Astrocyte (in vitro differentiated cells and primary cell): ENCODE measurements at regions not wholly inside any gene's neighbourhood (a gene's known extent, or its start where the extent isn't known, plus 50 kb on each side); places are given as distances from the start of the nearest gene placed in this dataset.

Experiments
- DNase-seq: peaks from one replicate; pipeline ENCODE4 v3.0.0-alpha.2; 2010; ENCODE audit warnings: low read depth
- FAIRE-seq: peaks from 2 replicates; lab custom pipeline; 2011; peaks lifted over from hg19 to GRCh38; lab: Jason Lieb, UNC
- H2AFZ ChIP-seq: 2 replicates; pipeline ENCODE4 v1.6.0; 2012; ENCODE audit warnings: low read depth, low read length, inconsistent platforms
- H3K27ac ChIP-seq: 2 replicates; pipeline ENCODE4 v1.5.1; 2011; ENCODE audit warnings: low read depth, low read length, inconsistent platforms
- H3K27me3 ChIP-seq: 2 replicates; pipeline ENCODE4 v1.6.0; 2011; ENCODE audit warnings: low read length, inconsistent platforms; ENCODE audit not compliant: insufficient read depth
- H3K36me3 ChIP-seq: 2 replicates; pipeline ENCODE4 v1.5.1; 2011; ENCODE audit warnings: low read length, inconsistent platforms; ENCODE audit not compliant: insufficient read depth
- H3K4me1 ChIP-seq: 2 replicates; pipeline ENCODE4 v1.5.1; 2011; ENCODE audit warnings: low read length, inconsistent platforms; ENCODE audit not compliant: insufficient read depth
- H3K4me2 ChIP-seq: 2 replicates; pipeline ENCODE4 v1.6.0; 2012; ENCODE audit warnings: low read length, inconsistent platforms
- H3K4me3 ChIP-seq: 2 replicates; pipeline ENCODE4 v1.5.1; 2011; ENCODE audit warnings: low read depth, mild to moderate bottlenecking, low read length, inconsistent platforms; ENCODE audit not compliant: insufficient read depth
- H3K79me2 ChIP-seq: 2 replicates; pipeline ENCODE4 v1.6.0; 2012; ENCODE audit warnings: mild to moderate bottlenecking, low read length, inconsistent platforms; ENCODE audit not compliant: insufficient read depth
- H3K9ac ChIP-seq: 2 replicates; pipeline ENCODE4 v1.6.0; 2012; ENCODE audit warnings: mild to moderate bottlenecking, low read length, inconsistent platforms
- H3K9me3 ChIP-seq: 2 replicates; pipeline ENCODE4 v1.5.1; 2012; ENCODE audit warnings: low read depth, mild to moderate bottlenecking, low read length, inconsistent platforms; ENCODE audit not compliant: insufficient read depth
- H4K20me1 ChIP-seq: 2 replicates; pipeline ENCODE4 v1.6.0; 2012; ENCODE audit warnings: low read length, inconsistent platforms; ENCODE audit not compliant: insufficient read depth
- H3K27ac Mint-ChIP-seq: one replicate; pipeline ENCODE4 v1.8.0; 2021; ENCODE audit warnings: mild to moderate bottlenecking, mixed read lengths; ENCODE audit not compliant: unreplicated experiment
- H3K27me3 Mint-ChIP-seq: one replicate; pipeline ENCODE4 v1.8.0; 2021; ENCODE audit warnings: low read depth, mixed read lengths; ENCODE audit not compliant: unreplicated experiment
- H3K36me3 Mint-ChIP-seq: one replicate; pipeline ENCODE4 v1.8.0; 2021; ENCODE audit warnings: low read depth, mixed read lengths; ENCODE audit not compliant: unreplicated experiment
- H3K4me1 Mint-ChIP-seq: one replicate; pipeline ENCODE4 v1.8.0; 2021; ENCODE audit warnings: low read depth, mixed read lengths; ENCODE audit not compliant: unreplicated experiment
- H3K4me3 Mint-ChIP-seq: one replicate; pipeline ENCODE4 v1.8.0; 2021; ENCODE audit warnings: mild to moderate bottlenecking, moderate library complexity, mixed read lengths; ENCODE audit not compliant: unreplicated experiment
- H3K9me3 Mint-ChIP-seq: one replicate; pipeline ENCODE4 v1.8.0; 2021; ENCODE audit warnings: mild to moderate bottlenecking, mixed read lengths; ENCODE audit not compliant: unreplicated experiment
- CTCF ChIP-seq: IDR thresholded peaks from 2 replicates; pipeline ENCODE4 v1.5.1; 2011; ENCODE audit warnings: low read depth, mild to moderate bottlenecking, inconsistent platforms, low read length, moderate library complexity; ENCODE audit not compliant: insufficient read depth
- EZH2 ChIP-seq: IDR thresholded peaks from 2 replicates; pipeline ENCODE4 v1.6.1; 2012; ENCODE audit warnings: mild to moderate bottlenecking, low read length, inconsistent platforms; ENCODE audit not compliant: insufficient read depth

- Histone ChIP-seq H3K9ac (no peak overlapping the region), H2AFZ (no peak overlapping the region), H3K27ac (no peak overlapping the region), H3K27me3 (peaks cover 2% of the 10 kb centered on the region), H3K9me3 (no peaks in the 10 kb centered on the region), H3K4me1 (no peaks in the 10 kb centered on the region), H4K20me1 (no peaks in the 10 kb centered on the region), H3K4me3 (no peak overlapping the region), H3K4me2 (no peak overlapping the region), H3K79me2 (no peaks in the 10 kb centered on the region), H3K36me3 (no peaks in the 10 kb centered on the region)
- FAIRE-seq (no peak), DNase-seq (peak; percentile 9)
- Mint-ChIP-seq H3K4me3 (no peak overlapping the region), H3K27ac (no peak overlapping the region), H3K27me3 (peaks cover 10% of the 10 kb centered on the region), H3K9me3 (no peaks in the 10 kb centered on the region), H3K4me1 (no peaks in the 10 kb centered on the region), H3K36me3 (no peaks in the 10 kb centered on the region)
- TF ChIP-seq CTCF: no peak
- no peak for TF ChIP-seq EZH2
Measured at GRCh38 chr2:139142252-139142880, 362.2 kb upstream of the NXPH2 start.

GRCh38 chr2:139124271-139124670 lies 344.1 kb upstream of the NXPH2 start:
- H3K4me1 Mint-ChIP-seq: peaks cover 30% of the 10 kb centered on the region
- no peaks in the 10 kb centered on the region for H3K27me3 Mint-ChIP-seq
- Histone ChIP-seq H3K4me2 (no peak overlapping the region), H3K27me3 (no peaks in the 10 kb centered on the region), H4K20me1 (no peaks in the 10 kb centered on the region), H3K27ac (no peak overlapping the region), H3K4me3 (no peak overlapping the region), H3K9ac (no peak overlapping the region), H3K79me2 (no peaks in the 10 kb centered on the region), H3K36me3 (no peaks in the 10 kb centered on the region), H2AFZ (no peak overlapping the region), H3K9me3 (no peaks in the 10 kb centered on the region), H3K4me1 (peaks cover 4% of the 10 kb centered on the region)
- peaks cover 2% of the 10 kb centered on the region for H3K9me3 Mint-ChIP-seq
- no peaks in the 10 kb centered on the region for H3K36me3 Mint-ChIP-seq
- no peak overlapping the region for H3K27ac Mint-ChIP-seq
- no peak for TF ChIP-seq EZH2
- H3K4me3 Mint-ChIP-seq: no peak overlapping the region
- no peak for DNase-seq
- FAIRE-seq: no peak

DNA sequence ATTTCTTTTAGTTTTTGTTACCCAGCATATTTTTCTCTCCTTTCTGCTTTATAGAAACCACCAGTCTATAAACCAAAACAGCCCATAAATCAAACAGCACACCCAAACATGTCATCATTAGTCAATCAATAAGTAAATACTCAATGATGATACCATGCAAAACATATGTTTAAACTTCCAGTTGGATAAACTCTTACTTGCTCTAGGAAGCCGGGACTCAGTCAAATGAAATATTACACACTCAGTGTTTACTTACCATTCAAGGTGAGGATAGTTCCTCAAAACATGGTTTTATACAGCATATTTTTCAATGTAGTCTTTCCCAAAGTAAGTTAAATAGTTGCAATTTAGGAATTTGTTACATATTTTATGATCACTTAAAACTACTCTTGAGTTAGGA lies 343.6 kb upstream of the NXPH2 start:
- H3K27ac ChIP-seq: no peak overlapping the region
- peaks cover 4% of the 10 kb centered on the region for H3K4me1 ChIP-seq
- no peaks in the 10 kb centered on the region for H3K36me3 ChIP-seq
- H3K4me2 ChIP-seq: no peak overlapping the region
- H3K27me3 ChIP-seq: no peaks in the 10 kb centered on the region
- H3K9ac ChIP-seq: no peak overlapping the region
- no peak overlapping the region for H3K4me3 ChIP-seq
- H2AFZ ChIP-seq: no peak overlapping the region
- H3K4me3 Mint-ChIP-seq: no peak overlapping the region
- TF ChIP-seq EZH2 (no peak), CTCF (no peak)
- H3K79me2 ChIP-seq: no peaks in the 10 kb centered on the region
- H4K20me1 ChIP-seq: no peaks in the 10 kb centered on the region
- H3K9me3 Mint-ChIP-seq: peaks cover 2% of the 10 kb centered on the region
- no peak for DNase-seq
- no peak overlapping the region for H3K27ac Mint-ChIP-seq
- no peak for FAIRE-seq
- H3K36me3 Mint-ChIP-seq: no peaks in the 10 kb centered on the region
- no peaks in the 10 kb centered on the region for H3K9me3 ChIP-seq
- H3K27me3 Mint-ChIP-seq: no peaks in the 10 kb centered on the region
- H3K4me1 Mint-ChIP-seq: peaks cover 30% of the 10 kb centered on the region
